H1 (cell line): ENCODE measurements at regions not wholly inside any gene's neighbourhood (a gene's known extent, or its start where the extent isn't known, plus 50 kb on each side); places are given as distances from the start of the nearest gene placed in this dataset.

Experiments used
- CTCF ChIA-PET: fragments of 300-600 bp; sonication (Branson Sonifier 250); formaldehyde crosslinking; loops from one replicate; lab custom pipeline; 2021; ENCODE audit not compliant: partially characterized antibody; lab: Charles Lee
- POLR2A ChIA-PET: fragments of 300-600 bp; sonication (Branson Sonifier 250); formaldehyde crosslinking; loops from one replicate; lab custom pipeline; 2021; ENCODE audit warnings: inconsistent platforms; ENCODE audit not compliant: partially characterized antibody; lab: Charles Lee
- DNase-seq, 2 experiments: peaks; one replicate each; pipeline versions ENCODE4 v3.0.0 to v3.0.0-alpha.2; 2010 to 2022; ENCODE audit warnings: low spot score in 2 of 2, low read depth in 1 of 2, mixed read lengths in 1 of 2
- FAIRE-seq: peaks from 2 replicates; lab custom pipeline; 2011; peaks lifted over from hg19 to GRCh38; lab: Jason Lieb, UNC
- H2AFZ ChIP-seq: 2 replicates; pipeline ENCODE4 v1.8.1; 2012; ENCODE audit warnings: low read length, inconsistent platforms
- H2AK5ac ChIP-seq: 2 replicates; pipeline ENCODE4 v1.6.1; 2013; ENCODE audit warnings: low read depth, low read length
- H2BK120ac ChIP-seq: replicated peaks from 2 replicates; pipeline ENCODE3; 2013; ENCODE audit warnings: low read depth, low read length, inconsistent platforms
- H2BK12ac ChIP-seq: 2 replicates; pipeline ENCODE4 v1.6.1; 2013; ENCODE audit warnings: low read depth, low read length
- H2BK15ac ChIP-seq: 2 replicates; pipeline ENCODE4 v1.6.1; 2013; ENCODE audit warnings: low read length
- H2BK20ac ChIP-seq: 2 replicates; pipeline ENCODE4 v1.6.1; 2013; ENCODE audit warnings: low read length
- H2BK5ac ChIP-seq: 2 replicates; pipeline ENCODE4 v1.6.1; 2013; ENCODE audit warnings: low read depth, low read length
- H3K14ac ChIP-seq: 2 replicates; pipeline ENCODE4 v1.6.1; 2013; ENCODE audit warnings: inconsistent platforms; ENCODE audit not compliant: insufficient read length
- H3K18ac ChIP-seq: 2 replicates; pipeline ENCODE4 v1.6.1; 2013; ENCODE audit warnings: low read length; ENCODE audit errors: extremely low read depth
- H3K23ac ChIP-seq: 2 replicates; pipeline ENCODE4 v1.6.1; 2013; ENCODE audit warnings: inconsistent platforms; ENCODE audit not compliant: insufficient read length
- H3K23me2 ChIP-seq: 2 replicates; pipeline ENCODE4 v1.6.1; 2013; ENCODE audit warnings: low read depth, low read length
- H3K27ac ChIP-seq: 2 replicates; pipeline ENCODE4 v1.6.1; 2011; ENCODE audit warnings: low read depth, low read length, inconsistent platforms
- H3K27me3 ChIP-seq, 4 experiments: replicated peaks in 1 of 4; 1 replicate in 1 of 4; 2 replicates in 3 of 4; pipeline versions ENCODE4 v1.6.1 to v1.8.1; 2011 to 2013; ENCODE audit warnings: low read length in 3 of 4, mild to moderate bottlenecking in 3 of 4, inconsistent platforms in 2 of 4, mixed read lengths in 2 of 4, moderate library complexity in 1 of 4; ENCODE audit not compliant: control insufficient read depth in 3 of 4, insufficient read depth in 3 of 4; ENCODE audit errors: extremely low read depth in 1 of 4
- H3K36me3 ChIP-seq, 4 experiments: 2 replicates each; pipeline versions ENCODE4 v1.6.1 to v1.8.1; 2011 to 2013; ENCODE audit warnings: mild to moderate bottlenecking in 4 of 4, low read length in 3 of 4, moderate library complexity in 2 of 4, control low read depth in 1 of 4, inconsistent platforms in 1 of 4; ENCODE audit not compliant: insufficient read depth in 4 of 4, control insufficient read depth in 2 of 4
- H3K4ac ChIP-seq: replicated peaks from 2 replicates; pipeline ENCODE3; 2013; ENCODE audit warnings: low read length, low read depth, mixed read lengths, inconsistent platforms; ENCODE audit not compliant: insufficient read length
- H3K4me1 ChIP-seq, 4 experiments: replicated peaks in 1 of 4; 1 replicate in 1 of 4; 2 replicates in 3 of 4; pipeline versions ENCODE4 v1.6.1 to v1.8.1; 2011 to 2013; ENCODE audit warnings: low read length in 3 of 4, inconsistent platforms in 2 of 4, mixed read lengths in 1 of 4; ENCODE audit not compliant: insufficient read depth in 4 of 4, control insufficient read depth in 3 of 4
- H3K4me2 ChIP-seq, 2 experiments: 2 replicates each; pipeline versions ENCODE4 v1.6.1 to v1.8.1; 2011 to 2013; ENCODE audit warnings: low read depth in 2 of 2, low read length in 2 of 2, control low read depth in 1 of 2, inconsistent platforms in 1 of 2, mild to moderate bottlenecking in 1 of 2; ENCODE audit not compliant: insufficient read depth in 1 of 2
- H3K4me3 ChIP-seq, 4 experiments: fragments of 200-600, 300-600 bp in 1 of 4; sonication (generic), shearing (Covaris generic), sonication (Bioruptor Twin) in 1 of 4; 2 replicates each; pipeline versions ENCODE4 v1.5.1 to v1.8.1; 2011 to 2016; ENCODE audit warnings: low read length in 4 of 4, low read depth in 3 of 4, control low read depth in 2 of 4, inconsistent platforms in 2 of 4, mild to moderate bottlenecking in 2 of 4, mixed read lengths in 1 of 4, moderate library complexity in 1 of 4; ENCODE audit not compliant: insufficient read depth in 2 of 4; ENCODE audit errors: extremely low read depth in 1 of 4
- H3K56ac ChIP-seq: replicated peaks from 2 replicates; pipeline ENCODE3; 2013; ENCODE audit warnings: low read depth, mild to moderate bottlenecking, mixed read lengths, low read length, inconsistent platforms; ENCODE audit not compliant: insufficient read length
- H3K79me1 ChIP-seq: 2 replicates; pipeline ENCODE4 v1.6.1; 2013; ENCODE audit warnings: low read depth, low read length, control low read depth
- H3K79me2 ChIP-seq, 2 experiments: 2 replicates each; pipeline versions ENCODE4 v1.6.1 to v1.8.1; 2012 to 2013; ENCODE audit warnings: low read length in 2 of 2, mild to moderate bottlenecking in 2 of 2, inconsistent platforms in 1 of 2; ENCODE audit not compliant: insufficient read depth in 2 of 2, control insufficient read depth in 1 of 2
- H3K9ac ChIP-seq, 4 experiments: replicated peaks in 1 of 4; 1 replicate in 1 of 4; 2 replicates in 3 of 4; pipeline versions ENCODE4 v1.6.1 to v1.8.1; 2011 to 2013; ENCODE audit warnings: low read depth in 3 of 4, low read length in 3 of 4, control low read depth in 2 of 4, mild to moderate bottlenecking in 2 of 4, moderate library complexity in 2 of 4, inconsistent platforms in 1 of 4; ENCODE audit errors: extremely low read depth in 1 of 4
- H3K9me3 ChIP-seq, 2 experiments: 2 replicates each; pipeline versions ENCODE4 v1.6.1 to v1.8.1; 2012 to 2013; ENCODE audit warnings: mild to moderate bottlenecking in 2 of 2, moderate library complexity in 2 of 2, control low read depth in 1 of 2, inconsistent platforms in 1 of 2, low read depth in 1 of 2, low read length in 1 of 2, mixed read lengths in 1 of 2; ENCODE audit not compliant: insufficient read depth in 2 of 2
- H4K20me1 ChIP-seq, 2 experiments: replicated peaks in 1 of 2; 2 replicates each; pipeline versions ENCODE3 to v1.8.1; 2011 to 2013; ENCODE audit warnings: inconsistent platforms in 2 of 2, low read length in 2 of 2, mild to moderate bottlenecking in 1 of 2; ENCODE audit not compliant: insufficient read depth in 2 of 2, control insufficient read depth in 1 of 2
- H4K5ac ChIP-seq: 2 replicates; pipeline ENCODE4 v1.6.1; 2013; ENCODE audit warnings: low read length, low read depth, mixed read lengths, inconsistent platforms; ENCODE audit not compliant: insufficient read length
- H4K8ac ChIP-seq: 2 replicates; pipeline ENCODE4 v1.8.0; 2013; ENCODE audit warnings: mild to moderate bottlenecking, moderate library complexity, low read length, inconsistent platforms; ENCODE audit not compliant: insufficient read depth; ENCODE audit errors: extremely low read depth
- H4K91ac ChIP-seq: replicated peaks from 2 replicates; pipeline ENCODE3; 2013; ENCODE audit warnings: low read length, mixed read lengths, inconsistent platforms; ENCODE audit not compliant: insufficient read length
- BRCA1 ChIP-seq: IDR thresholded peaks from 2 replicates; pipeline ENCODE4 v1.6.1; 2012; ENCODE audit warnings: low read depth, low read length, improper control_type of control experiment
- CEBPB ChIP-seq: IDR thresholded peaks from 2 replicates; pipeline ENCODE4 v1.6.1; 2012; ENCODE audit warnings: low read depth, low read length
- CTCF ChIP-seq, 3 experiments: IDR thresholded peaks; 1 replicate in 2 of 3; 2 replicates in 1 of 3; pipeline versions ENCODE4 v1.5.1 to v1.6.1; 2011; ENCODE audit warnings: low read length in 3 of 3, mild to moderate bottlenecking in 3 of 3, inconsistent platforms in 2 of 3, low read depth in 1 of 3, moderate library complexity in 1 of 3; ENCODE audit not compliant: insufficient read depth in 1 of 3; ENCODE audit errors: control extremely low read depth in 1 of 3
- EZH2 ChIP-seq: fragments of 200-600 bp; sonication (generic); IDR thresholded peaks from 2 replicates; pipeline ENCODE4 v1.7.1; 2012; ENCODE audit warnings: low read depth, mild to moderate bottlenecking, moderate library complexity, low read length, inconsistent platforms; ENCODE audit not compliant: severe bottlenecking
- FOSL1 ChIP-seq: IDR thresholded peaks from 2 replicates; pipeline ENCODE4 v1.6.1; 2011; ENCODE audit warnings: mild to moderate bottlenecking, low read depth, low read length, moderate library complexity; ENCODE audit not compliant: insufficient read depth
- JUND ChIP-seq: IDR thresholded peaks from 2 replicates; pipeline ENCODE4 v1.6.1; 2011; ENCODE audit warnings: mild to moderate bottlenecking, improper control_type of control experiment, low read length
- KDM5A ChIP-seq: fragments of 200-600 bp; IDR thresholded peaks from 2 replicates; pipeline ENCODE4 v1.7.1; 2012; ENCODE audit warnings: mild to moderate bottlenecking, low read length, inconsistent platforms, mixed read lengths
- POLR2A ChIP-seq, 2 experiments: IDR thresholded peaks; 1 replicate in 1 of 2; 2 replicates in 1 of 2; pipeline ENCODE4 v1.6.1; 2011; ENCODE audit warnings: low read depth in 2 of 2, low read length in 2 of 2, mild to moderate bottlenecking in 2 of 2; ENCODE audit errors: control extremely low read depth in 1 of 2
- SIN3A ChIP-seq, 2 experiments: IDR thresholded peaks in 1 of 2; conservative IDR thresholded peaks in 1 of 2; 2 replicates each; pipeline ENCODE4 v1.6.1; 2011 to 2012; ENCODE audit warnings: low read length in 2 of 2, improper control_type of control experiment in 1 of 2, low read depth in 1 of 2, mild to moderate bottlenecking in 1 of 2
- SIRT6 ChIP-seq: IDR thresholded peaks from one replicate; pipeline ENCODE4 v1.7.1; 2012; ENCODE audit warnings: low read length, inconsistent platforms
- SP4 ChIP-seq: IDR thresholded peaks from 2 replicates; pipeline ENCODE4 v1.6.1; 2012; ENCODE audit warnings: low read length, inconsistent platforms
- TAF1 ChIP-seq: IDR thresholded peaks from 2 replicates; pipeline ENCODE4 v1.6.1; 2011; ENCODE audit warnings: mild to moderate bottlenecking, low read depth, low read length
- WGBS, 2 experiments: shearing (Covaris generic) in 1 of 2; methylation state at CpG; one replicate each; pipeline versions ENCODE4 v1.1.6 to v1.1.7; 2013 to 2015; ENCODE audit warnings: low lambda C conversion rate in 2 of 2, mixed read lengths in 2 of 2, inconsistent platforms in 1 of 2, low coverage in 1 of 2, missing lambda C conversion rate in 1 of 2; ENCODE audit not compliant: insufficient replicate concordance in 2 of 2, insufficient coverage in 1 of 2, insufficient read length in 1 of 2; ENCODE audit errors: extremely low coverage in 1 of 2, missing lambda C conversion rate in 1 of 2; 5-methylcytosine and 5-hydroxymethylcytosine counted together
- TF ChIP-seq, protein P1 (sequence below): IDR thresholded peaks from 2 replicates; pipeline ENCODE4 v1.6.1; 2012; ENCODE audit warnings: inconsistent platforms

- H3K4me1 ChIP-seq, result no peaks in the 10 kb centered on the region
- H2BK15ac ChIP-seq, result no peak overlapping the region
- FAIRE-seq (no peak), DNase-seq (no peak)
- no peak overlapping the region for H3K56ac ChIP-seq
- no peaks in the 10 kb centered on the region for H3K9me3 ChIP-seq
- H3K4me3 ChIP-seq, result no peak overlapping the region
- 92% methylated on average over 7 of the region's 7 CpGs; no CpG with 5 or more reads in 1 of the 2 experiments for WGBS, 2 experiments
- no peak overlapping the region for H2BK120ac ChIP-seq
- H2BK5ac ChIP-seq, result no peak overlapping the region
- no peak overlapping the region for H4K91ac ChIP-seq
- H4K20me1 ChIP-seq, result no peaks in the 10 kb centered on the region
- no peak overlapping the region for H3K4me2 ChIP-seq
- H3K79me2 ChIP-seq, result no peaks in the 10 kb centered on the region
- H4K8ac ChIP-seq, result no peak overlapping the region
- H3K23me2 ChIP-seq, result no peaks in the 10 kb centered on the region
- POLR2A ChIA-PET, result no interaction called here
- no peak overlapping the region for H3K23ac ChIP-seq
- no peak overlapping the region for H2AK5ac ChIP-seq
- no peaks in the 10 kb centered on the region for H3K79me1 ChIP-seq
- no peak overlapping the region for H2BK20ac ChIP-seq
- H3K36me3 ChIP-seq, result no peaks in the 10 kb centered on the region
- H2BK12ac ChIP-seq, result no peak overlapping the region
- no peak overlapping the region for H3K14ac ChIP-seq
- CTCF ChIA-PET, result no interaction called here
- H3K18ac ChIP-seq, result no peak overlapping the region
- H4K5ac ChIP-seq, result no peak overlapping the region
- no peak overlapping the region for H3K27ac ChIP-seq
- no peak overlapping the region for H3K4ac ChIP-seq
- H3K9ac ChIP-seq, result no peak overlapping the region
- H3K27me3 ChIP-seq, result no peaks in the 10 kb centered on the region
- no peak overlapping the region for H2AFZ ChIP-seq
- TF ChIP-seq, protein P1, sequence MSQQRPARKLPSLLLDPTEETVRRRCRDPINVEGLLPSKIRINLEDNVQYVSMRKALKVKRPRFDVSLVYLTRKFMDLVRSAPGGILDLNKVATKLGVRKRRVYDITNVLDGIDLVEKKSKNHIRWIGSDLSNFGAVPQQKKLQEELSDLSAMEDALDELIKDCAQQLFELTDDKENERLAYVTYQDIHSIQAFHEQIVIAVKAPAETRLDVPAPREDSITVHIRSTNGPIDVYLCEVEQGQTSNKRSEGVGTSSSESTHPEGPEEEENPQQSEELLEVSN, result no peak
- TF ChIP-seq SIRT6 (no peak), CTCF (IDR thresholded peaks at IDR 0.05; ENCODE audit: control extremely low read depth in 1 of 3, insufficient read depth in 1 of 3, low read depth in 1 of 3, low read length in 3 of 3) (no peak), EZH2 (no peak), TAF1 (no peak), KDM5A (no peak), FOSL1 (no peak), BRCA1 (no peak), POLR2A (IDR thresholded peaks at IDR 0.05; ENCODE audit: control extremely low read depth in 1 of 2, low read depth in 2 of 2, low read length in 2 of 2) (no peak), SIN3A (conservative IDR thresholded peaks at IDR 0.05 in 1 of 2, IDR thresholded peaks at IDR 0.05 in 1 of 2; ENCODE audit: low read depth in 1 of 2, low read length in 2 of 2) (no peak), JUND (no peak), SP4 (no peak), CEBPB (no peak)
These were observed 1475.5 kb downstream of the PCDH18 start for GRCh38 chr4:136056748-136057147.
